GM21423 (cell line): ENCODE measurements at regions not wholly inside any gene's neighbourhood (a gene's known extent, or its start where the extent isn't known, plus 50 kb on each side); places are given as distances from the start of the nearest gene placed in this dataset.
A peak's percentile ranks its signal among the peaks of the same experiment; 100 is the strongest.

Source experiments
- ATAC-seq: cut with Tn5 transposase; IDR thresholded peaks from one replicate; pipeline ENCODE4 v1.9.1; 2021; ENCODE audit warnings: mild to moderate bottlenecking, moderate library complexity; ENCODE audit not compliant: unreplicated experiment

- ATAC-seq = no peak
These were observed 1501.6 kb upstream of the MIR17HG start for GRCh38 chr13:89845874-89846273.

- no peak for ATAC-seq
These were observed 1500.4 kb upstream of the MIR17HG start for GRCh38 chr13:89846926-89847585.

GRCh38 chr13:89852570-89852969 lies 1494.9 kb upstream of the MIR17HG start:
- no peak for ATAC-seq

DNA sequence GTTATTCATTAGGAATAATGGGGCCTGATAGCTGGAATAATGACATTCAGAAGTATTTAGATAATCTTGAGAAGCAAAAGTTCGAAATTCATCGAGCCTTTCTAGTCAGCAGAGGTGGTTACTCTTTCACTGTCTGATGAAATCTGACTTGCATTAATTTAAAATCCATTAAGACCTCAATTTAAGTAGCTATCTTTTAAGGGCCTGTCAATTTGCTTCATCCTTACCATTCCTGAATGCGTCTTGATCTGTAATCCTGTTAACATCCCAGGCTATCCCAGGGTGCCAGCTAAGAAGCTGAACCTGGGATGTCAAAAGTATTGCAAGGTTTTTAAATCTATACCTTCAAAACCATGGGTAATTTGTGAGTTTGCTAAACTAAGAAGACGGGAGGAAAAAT lies 1491.0 kb upstream of the MIR17HG start:
- no peak for ATAC-seq

DNA sequence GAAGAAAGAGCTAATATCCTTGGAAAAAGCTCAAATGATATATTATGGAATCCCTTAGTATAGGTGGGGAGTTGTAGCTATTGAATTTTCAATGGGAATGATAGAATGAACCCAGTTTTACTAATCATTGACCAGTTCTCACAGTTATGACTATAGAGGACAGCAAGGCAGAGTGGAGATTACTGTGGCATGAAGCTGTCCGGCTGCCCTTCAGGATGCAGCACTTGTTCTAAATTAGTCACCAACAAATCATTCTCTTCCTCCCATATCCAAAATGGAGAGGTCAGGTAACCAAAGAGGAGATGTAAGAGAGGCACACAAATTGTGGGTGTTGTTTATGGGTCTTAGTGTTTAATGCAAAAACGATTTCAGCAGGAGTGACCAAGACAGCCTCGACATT lies 1490.0 kb upstream of the MIR17HG start:
- no peak for ATAC-seq

DNA sequence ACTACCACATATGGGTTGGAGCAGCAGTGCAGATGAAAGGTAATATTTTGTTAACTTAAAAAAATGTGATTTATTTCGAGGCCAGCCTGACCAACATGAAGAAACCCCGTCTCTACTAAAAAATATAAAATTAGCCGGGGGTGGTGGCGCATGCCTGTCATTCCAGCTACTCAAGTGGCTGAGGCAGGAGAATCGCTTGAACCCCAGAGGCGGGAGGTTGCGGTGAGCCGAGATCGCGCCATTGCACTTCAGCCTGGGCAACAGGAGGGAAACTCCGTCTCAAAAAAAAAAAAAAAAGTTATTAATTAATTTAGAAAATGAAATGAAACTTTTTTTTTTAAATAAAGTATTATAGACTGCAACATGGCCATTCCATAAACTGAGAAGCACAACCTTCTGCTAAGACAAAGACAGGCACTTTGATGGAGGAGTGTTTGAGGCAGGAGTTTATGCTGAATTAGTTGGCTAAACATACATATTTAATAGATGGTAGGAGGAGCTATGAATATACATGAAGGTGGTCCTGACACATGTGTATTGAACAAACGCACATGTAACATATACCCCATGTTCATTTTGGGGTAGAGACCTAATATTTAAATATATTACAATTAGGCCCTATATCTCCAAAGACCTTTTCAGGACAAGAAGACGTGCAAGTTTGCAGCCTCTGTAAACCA lies 1485.3 kb upstream of the MIR17HG start:
- ATAC-seq = no peak

- no peak for ATAC-seq
These were observed 1484.8 kb upstream of the MIR17HG start for GRCh38 chr13:89862691-89863036.

DNA sequence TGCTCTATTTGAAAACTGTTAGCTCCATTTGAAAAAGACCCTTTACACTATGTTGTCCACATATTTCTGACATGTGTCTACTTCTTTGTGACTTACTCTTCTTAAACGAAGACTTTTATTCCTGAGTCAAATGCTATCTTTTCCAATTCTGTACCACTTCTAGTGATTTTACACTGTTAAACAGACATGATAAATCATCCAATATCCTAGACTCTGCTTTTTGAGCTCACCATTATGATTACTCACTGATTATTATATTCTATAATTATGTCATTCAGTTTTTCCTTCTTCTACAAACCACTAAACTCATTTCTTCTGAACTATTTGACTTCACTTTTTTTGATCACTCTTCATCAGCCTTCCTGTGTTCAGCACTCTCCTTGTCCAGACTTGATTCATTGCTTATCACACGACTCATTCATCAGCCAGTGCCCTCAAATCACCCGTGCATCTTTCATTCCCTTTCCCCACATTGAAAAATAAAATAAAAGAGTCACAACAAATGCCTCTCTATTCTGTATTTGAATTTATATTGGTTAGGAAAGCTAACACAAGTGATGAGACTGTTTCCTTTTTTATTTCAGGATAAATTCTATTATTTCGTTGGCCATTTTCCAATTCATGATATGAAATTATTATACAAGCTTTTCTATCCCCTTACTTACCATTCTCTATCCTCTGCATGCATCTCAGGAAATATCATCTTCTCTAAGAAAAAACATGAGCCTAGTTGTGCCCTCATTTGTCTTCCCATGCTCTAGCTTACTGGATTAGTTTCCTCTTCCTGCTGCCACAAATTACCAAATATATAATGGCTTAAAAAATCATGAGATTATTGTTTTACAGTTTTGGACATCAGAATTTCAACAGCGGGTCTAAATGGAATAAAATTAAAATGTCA lies 1482.1 kb upstream of the MIR17HG start:
- no peak for ATAC-seq

GRCh38 chr13:89869312-89869711 lies 1478.2 kb upstream of the MIR17HG start:
- ATAC-seq = no peak

DNA sequence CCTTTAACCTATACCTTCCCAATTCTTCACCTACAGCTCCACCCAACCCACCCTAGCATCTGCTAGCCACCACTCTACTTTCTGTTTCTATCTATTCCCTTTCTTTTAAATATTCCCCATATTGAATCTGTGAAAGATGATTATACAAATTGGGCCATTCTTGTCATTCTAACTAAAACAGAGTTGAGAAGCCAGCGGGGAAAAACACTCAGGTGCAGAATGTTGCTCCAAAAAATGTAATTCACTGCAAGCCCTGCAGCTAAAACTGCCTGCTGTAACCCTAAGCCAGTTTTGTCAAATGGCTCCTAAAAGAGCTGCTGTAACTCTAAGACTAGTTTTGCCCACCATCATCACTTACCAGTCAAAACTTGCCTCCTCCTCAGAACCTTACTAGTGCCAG lies 1468.6 kb upstream of the MIR17HG start:
- ATAC-seq = no peak

GRCh38 chr13:89880201-89880600 lies 1467.3 kb upstream of the MIR17HG start:
- no peak for ATAC-seq

DNA sequence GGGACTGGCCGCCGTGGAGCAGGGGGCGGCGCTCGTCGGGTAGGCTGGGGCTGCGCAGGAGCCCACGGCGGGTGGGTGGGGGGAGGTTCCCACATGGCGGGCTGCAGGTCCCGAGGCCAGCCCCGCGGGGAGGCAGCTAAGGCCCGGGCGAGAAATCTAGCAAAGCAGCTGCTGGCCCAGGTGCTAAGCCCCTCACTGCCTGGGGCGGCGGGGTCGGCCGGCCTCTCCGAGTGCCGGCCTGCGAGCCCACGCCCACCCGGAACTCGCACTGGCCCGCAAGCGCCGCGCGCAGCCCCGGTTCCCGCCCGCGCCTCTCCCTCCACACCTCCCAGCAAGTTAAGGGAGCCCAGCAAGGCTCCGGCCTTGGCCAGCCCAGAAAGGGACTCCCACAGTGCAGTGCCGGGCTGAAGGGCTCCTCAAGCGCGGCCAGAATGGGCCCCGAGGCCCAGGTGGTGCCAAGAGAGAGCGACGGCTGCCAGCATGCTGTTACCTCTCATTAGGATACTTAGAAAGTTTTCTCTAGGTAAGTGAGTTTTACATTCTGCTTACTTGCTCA lies 1463.5 kb upstream of the MIR17HG start:
- ATAC-seq = no peak

DNA sequence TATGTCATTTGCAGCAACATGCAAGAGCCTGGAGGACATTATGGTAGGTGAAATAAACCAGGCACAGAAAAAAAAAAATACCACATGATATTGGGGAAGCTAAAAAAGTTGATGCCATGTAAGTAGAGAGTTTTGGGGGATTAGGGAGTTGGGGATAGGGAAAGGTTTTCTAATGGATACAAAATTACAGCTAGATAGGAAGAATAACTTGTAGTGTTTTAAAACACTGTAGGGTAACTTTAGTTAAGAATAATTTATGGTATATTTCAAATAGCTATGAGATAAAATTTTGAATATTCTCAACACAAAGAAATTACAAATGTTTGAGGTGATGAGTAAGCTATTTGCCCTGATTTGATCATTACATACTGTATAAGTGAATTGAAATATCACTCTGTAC lies 1456.7 kb upstream of the MIR17HG start:
- no peak for ATAC-seq

- no peak for ATAC-seq
These were observed 1456.1 kb upstream of the MIR17HG start for GRCh38 chr13:89891416-89891815.

DNA sequence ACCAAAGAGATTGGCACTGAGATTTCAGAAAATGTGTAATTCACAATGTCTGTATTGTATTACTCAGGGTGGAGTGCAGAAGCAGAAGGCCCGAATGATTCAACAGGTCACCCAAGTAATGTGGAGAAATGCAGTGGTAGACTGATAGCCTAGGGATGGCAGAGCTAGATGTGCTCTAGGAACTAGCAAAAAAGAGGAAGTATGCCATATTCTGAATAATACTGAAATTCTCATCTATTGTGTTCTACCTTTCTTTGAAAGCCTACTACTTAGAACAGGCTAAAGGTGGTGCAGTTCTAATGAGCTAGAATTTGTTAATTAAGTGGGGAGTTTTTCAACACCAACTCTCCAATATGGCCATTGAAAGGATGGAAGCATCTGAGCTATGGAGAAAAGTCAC lies 1449.8 kb upstream of the MIR17HG start:
- ATAC-seq = peak; percentile 58

DNA sequence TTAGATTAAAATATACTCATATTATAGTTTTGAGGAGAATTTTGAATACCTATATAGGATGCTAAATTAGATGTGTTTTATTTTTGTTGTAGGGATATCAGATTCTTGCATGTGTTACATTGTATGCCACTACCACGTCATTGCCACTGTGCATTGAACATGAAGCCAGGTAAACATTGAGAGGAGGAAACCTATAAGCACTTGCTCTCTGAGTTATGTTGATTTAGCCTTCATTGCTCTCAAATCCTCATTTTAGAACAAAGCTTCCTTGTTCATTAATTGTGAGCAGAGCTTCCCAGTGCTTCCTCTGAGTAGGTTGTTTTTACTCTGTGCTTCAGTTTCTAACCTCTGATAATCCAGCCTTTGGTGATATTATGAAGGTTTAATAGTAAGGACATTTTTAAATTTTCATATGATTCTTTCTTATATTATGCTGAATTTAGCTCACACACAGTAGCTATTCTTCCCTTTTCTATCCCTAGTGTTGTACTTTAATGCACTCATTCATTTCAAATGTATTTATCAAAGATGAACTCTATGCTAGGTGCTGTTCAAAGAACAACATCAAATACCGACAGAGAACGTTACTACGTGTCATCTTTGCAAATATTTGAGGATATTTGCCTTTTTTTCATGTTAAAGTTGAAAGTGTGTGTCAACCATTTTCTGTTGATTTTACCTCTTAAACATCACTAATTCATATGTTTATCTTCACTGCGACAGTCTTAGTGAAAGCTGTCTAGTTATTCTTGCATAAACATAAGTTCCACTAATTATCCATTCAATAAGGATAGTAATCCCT lies 1448.0 kb upstream of the MIR17HG start:
- ATAC-seq = no peak

DNA sequence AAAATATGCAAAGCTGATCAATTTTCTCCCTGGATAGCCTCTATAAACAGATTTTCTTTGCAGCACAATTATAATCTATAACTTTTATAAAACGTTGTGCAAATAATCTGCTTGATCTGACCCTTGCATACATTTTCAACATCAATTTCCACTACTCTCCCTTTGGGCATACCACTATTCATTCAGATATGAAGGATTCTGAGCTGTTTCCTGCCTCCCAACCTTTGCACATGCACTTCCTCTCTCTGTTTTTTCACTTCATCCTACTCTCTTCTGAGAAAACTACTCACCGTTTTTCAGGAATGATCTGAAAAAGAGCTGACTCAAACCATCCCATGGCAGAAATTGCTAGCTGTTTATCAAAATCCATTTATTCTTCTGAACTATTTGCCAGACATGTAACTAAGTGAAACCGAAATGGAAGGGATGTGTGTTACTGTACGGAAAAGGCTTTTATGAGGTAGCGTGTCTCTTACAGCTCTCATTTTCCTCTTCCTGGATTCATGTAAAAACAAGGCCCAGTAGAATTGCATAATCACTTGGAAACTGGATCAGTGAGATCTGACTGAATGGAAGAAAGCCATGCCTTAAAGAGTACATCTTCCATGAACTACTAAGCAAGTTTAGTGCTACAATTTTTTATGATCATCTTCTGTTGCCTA lies 1447.3 kb upstream of the MIR17HG start:
- no peak for ATAC-seq

GRCh38 chr13:89902223-89902622 lies 1445.3 kb upstream of the MIR17HG start:
- ATAC-seq = no peak

DNA sequence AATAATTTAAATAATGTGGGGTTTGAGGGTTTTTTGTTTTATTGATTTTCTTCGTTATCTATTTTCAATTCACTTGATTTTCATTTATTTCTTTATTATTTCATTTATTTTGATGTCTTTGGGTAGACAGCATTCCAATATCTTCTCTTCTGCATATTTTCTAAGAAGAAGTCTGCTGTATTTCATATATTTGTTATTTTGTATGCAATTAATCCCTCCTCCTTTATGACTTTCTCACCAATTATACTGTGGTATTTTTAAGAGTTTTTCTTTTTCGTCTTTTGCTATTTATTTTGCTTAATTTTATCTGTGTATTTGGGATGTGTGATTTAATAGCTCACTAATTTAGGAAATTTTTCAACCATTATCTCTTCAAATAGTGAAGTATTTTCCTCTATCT lies 1444.4 kb upstream of the MIR17HG start:
- no peak for ATAC-seq

DNA sequence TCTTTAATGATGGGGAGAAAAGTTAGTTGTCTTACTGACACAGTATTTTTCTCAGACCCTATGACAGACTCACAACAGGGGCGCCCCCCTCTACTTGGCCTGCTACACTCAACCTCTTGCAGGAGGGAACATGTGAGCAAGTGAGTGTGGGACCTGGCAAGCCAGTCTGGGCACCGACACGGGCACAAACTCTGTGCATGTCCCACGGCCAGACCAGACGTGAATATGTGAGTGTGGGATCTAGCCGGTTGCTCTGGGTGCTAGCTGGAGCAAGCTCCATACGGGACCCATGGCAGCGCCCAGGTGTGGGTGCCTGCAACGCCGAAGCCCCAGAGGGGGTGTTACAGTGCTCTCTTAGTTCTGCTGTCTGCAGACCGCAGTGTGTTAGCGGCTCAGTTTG lies 1437.3 kb upstream of the MIR17HG start:
- ATAC-seq = no peak
